Activated CD8-positive, alpha-beta memory T cell treated with anti-CD3 and anti-CD28 coated beads for 36 hours (primary cell): ENCODE measurements at regions not wholly inside any gene's neighbourhood (a gene's known extent, or its start where the extent isn't known, plus 50 kb on each side); places are given as distances from the start of the nearest gene placed in this dataset.
"Not testable (repeated sequence)": the region's sequence is repeated elsewhere in the genome, so short reads cannot be mapped to it uniquely, and the experiment has no call there.

Experiments used
- CTCF ChIA-PET: fragments of 350-600 bp; sonication (Branson Sonifier 250); formaldehyde crosslinking; loops from one replicate; lab custom pipeline; 2021; ENCODE audit warnings: antibody characterized with exemption; lab: Charles Lee
- POLR2A ChIA-PET: fragments of 350-600 bp; sonication (Branson Sonifier 250); formaldehyde crosslinking; loops from one replicate; lab custom pipeline; 2021; ENCODE audit warnings: antibody characterized with exemption; lab: Charles Lee

GRCh38 chr5:7170785-7171184, 225.2 kb upstream of the ADCY2 start:
- CTCF ChIA-PET, POLR2A ChIA-PET: not testable (repeated sequence)

- CTCF ChIA-PET, result no interaction called here
- POLR2A ChIA-PET, result no interaction called here
These were observed 216.6 kb upstream of the ADCY2 start for GRCh38 chr5:7179364-7179763.

GRCh38 chr5:7181841-7182240, 214.1 kb upstream of the ADCY2 start:
- CTCF ChIA-PET, result no interaction called here
- POLR2A ChIA-PET, result no interaction called here

- ChIA-PET POLR2A (no interaction called here), CTCF (no interaction called here)
These were observed 210.2 kb upstream of the ADCY2 start for GRCh38 chr5:7185742-7186141.

GRCh38 chr5:7186818-7187217, 209.1 kb upstream of the ADCY2 start:
- ChIA-PET POLR2A (no interaction called here), CTCF (no interaction called here)

GRCh38 chr5:7190712-7191250, 205.2 kb upstream of the ADCY2 start:
- POLR2A ChIA-PET, result no interaction called here
- CTCF ChIA-PET, result no interaction called here

- CTCF ChIA-PET, result no interaction called here
- POLR2A ChIA-PET, result no interaction called here
These were observed 203.9 kb upstream of the ADCY2 start for GRCh38 chr5:7192016-7192415.

- ChIA-PET CTCF (no interaction called here), POLR2A (no interaction called here)
These were observed 193.1 kb upstream of the ADCY2 start for GRCh38 chr5:7202846-7203245.

- ChIA-PET POLR2A (no interaction called here), CTCF (no interaction called here)
These were observed 188.0 kb upstream of the ADCY2 start for GRCh38 chr5:7207979-7208378.

- ChIA-PET CTCF (no interaction called here), POLR2A (no interaction called here)
These were observed 187.0 kb upstream of the ADCY2 start for GRCh38 chr5:7208938-7209337.

- POLR2A ChIA-PET, result no interaction called here
These were observed 186.3 kb upstream of the ADCY2 start for GRCh38 chr5:7209658-7210057.

GRCh38 chr5:7210549-7210948, 185.4 kb upstream of the ADCY2 start:
- ChIA-PET POLR2A (no interaction called here), CTCF (no interaction called here)

More at GRCh38 chr5:7209658-7210057, 186.3 kb upstream of the ADCY2 start:
- CTCF ChIA-PET, result no interaction called here

GRCh38 chr5:7213525-7213924, 182.4 kb upstream of the ADCY2 start:
- ChIA-PET POLR2A (no interaction called here), CTCF (no interaction called here)

- ChIA-PET POLR2A (no interaction called here), CTCF (no interaction called here)
These were observed 181.0 kb upstream of the ADCY2 start for GRCh38 chr5:7214906-7215416.

GRCh38 chr5:7218141-7218540, 177.8 kb upstream of the ADCY2 start:
- ChIA-PET POLR2A (no interaction called here), CTCF (no interaction called here)

- POLR2A ChIA-PET, result no interaction called here
- CTCF ChIA-PET, result no interaction called here
These were observed 175.8 kb upstream of the ADCY2 start for GRCh38 chr5:7220156-7220555.

- CTCF ChIA-PET, result no interaction called here
- POLR2A ChIA-PET, result no interaction called here
These were observed 174.9 kb upstream of the ADCY2 start for GRCh38 chr5:7221041-7221440.

GRCh38 chr5:7225826-7226225, 170.1 kb upstream of the ADCY2 start:
- ChIA-PET CTCF (no interaction called here), POLR2A (no interaction called here)

- POLR2A ChIA-PET, result no interaction called here
- CTCF ChIA-PET, result no interaction called here
These were observed 153.7 kb upstream of the ADCY2 start for GRCh38 chr5:7242118-7242710.

- ChIA-PET POLR2A (no interaction called here), CTCF (no interaction called here)
These were observed 151.7 kb upstream of the ADCY2 start for GRCh38 chr5:7244208-7244607.

GRCh38 chr5:7245121-7245651, 150.8 kb upstream of the ADCY2 start:
- ChIA-PET POLR2A (no interaction called here), CTCF (no interaction called here)
